Retinal pigment epithelial cell (primary cell): ENCODE measurements at regions not wholly inside any gene's neighbourhood (a gene's known extent, or its start where the extent isn't known, plus 50 kb on each side); places are given as distances from the start of the nearest gene placed in this dataset.

Experiments used
- DNase-seq: peaks from one replicate; pipeline ENCODE4 v3.0.0-alpha.2; 2010; ENCODE audit warnings: low read depth
- H3K4me3 ChIP-seq: 2 replicates; pipeline ENCODE4 v1.5.1; 2011; ENCODE audit warnings: mild to moderate bottlenecking, low read length, control low read depth, moderate library complexity
- CTCF ChIP-seq: conservative IDR thresholded peaks from 2 replicates; pipeline ENCODE4 v1.5.1; 2011; ENCODE audit warnings: low read depth, low read length, control low read depth, inconsistent platforms

- H3K4me3 ChIP-seq: no peak overlapping the region
- DNase-seq: no peak
- TF ChIP-seq CTCF: no peak
Observed at GRCh38 chr12:14259481-14260010, 105.9 kb upstream of the ATF7IP start.

GRCh38 chr12:14260011-14260993, 105.2 kb upstream of the ATF7IP start:
- no peak overlapping the region for H3K4me3 ChIP-seq
- peak; percentile 79 for DNase-seq
- no peak for TF ChIP-seq CTCF

- H3K4me3 ChIP-seq: no peak overlapping the region
- DNase-seq: no peak
- TF ChIP-seq CTCF: no peak
Observed at GRCh38 chr12:14261096-14261495, 104.4 kb upstream of the ATF7IP start.

- H3K4me3 ChIP-seq: no peak overlapping the region
- DNase-seq: no peak
- no peak for TF ChIP-seq CTCF
Observed at GRCh38 chr12:14261861-14262260, 103.6 kb upstream of the ATF7IP start.

- no peak for TF ChIP-seq CTCF
- no peak overlapping the region for H3K4me3 ChIP-seq
- DNase-seq: no peak
Observed at GRCh38 chr12:14262771-14263511, 102.5 kb upstream of the ATF7IP start.

- no peak overlapping the region for H3K4me3 ChIP-seq
- TF ChIP-seq CTCF: no peak
Observed at GRCh38 chr12:14263742-14264141, 101.7 kb upstream of the ATF7IP start.

More at GRCh38 chr12:14263742-14264141, 101.7 kb upstream of the ATF7IP start:
- DNase-seq: no peak
